ENCODE measurements at regions not wholly inside any gene's neighbourhood (a gene's known extent, or its start where the extent isn't known, plus 50 kb on each side); places are given as distances from the start of the nearest gene placed in this dataset.

DNA sequence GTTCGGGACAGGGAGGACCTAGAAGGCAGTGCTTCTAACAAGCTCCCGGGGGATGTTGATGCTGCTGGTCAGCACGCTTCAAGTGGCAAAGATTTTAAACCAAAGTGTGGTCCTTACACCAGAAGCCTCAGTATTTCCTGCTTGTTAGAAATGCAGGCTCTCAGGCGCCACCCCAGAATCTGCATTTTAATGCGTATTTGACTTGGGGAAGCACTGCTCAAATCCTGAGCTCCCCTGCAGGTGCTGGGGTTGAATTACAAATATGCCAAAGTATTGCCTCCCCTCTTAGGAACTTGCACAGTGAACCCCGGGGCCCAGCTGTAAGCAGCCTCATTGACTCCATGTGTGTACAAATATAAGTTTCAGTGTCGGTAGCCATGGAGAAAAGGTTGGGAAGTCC lies 70.8 kb upstream of the RAI2 start:
- TF ChIP-seq, protein P1, sequence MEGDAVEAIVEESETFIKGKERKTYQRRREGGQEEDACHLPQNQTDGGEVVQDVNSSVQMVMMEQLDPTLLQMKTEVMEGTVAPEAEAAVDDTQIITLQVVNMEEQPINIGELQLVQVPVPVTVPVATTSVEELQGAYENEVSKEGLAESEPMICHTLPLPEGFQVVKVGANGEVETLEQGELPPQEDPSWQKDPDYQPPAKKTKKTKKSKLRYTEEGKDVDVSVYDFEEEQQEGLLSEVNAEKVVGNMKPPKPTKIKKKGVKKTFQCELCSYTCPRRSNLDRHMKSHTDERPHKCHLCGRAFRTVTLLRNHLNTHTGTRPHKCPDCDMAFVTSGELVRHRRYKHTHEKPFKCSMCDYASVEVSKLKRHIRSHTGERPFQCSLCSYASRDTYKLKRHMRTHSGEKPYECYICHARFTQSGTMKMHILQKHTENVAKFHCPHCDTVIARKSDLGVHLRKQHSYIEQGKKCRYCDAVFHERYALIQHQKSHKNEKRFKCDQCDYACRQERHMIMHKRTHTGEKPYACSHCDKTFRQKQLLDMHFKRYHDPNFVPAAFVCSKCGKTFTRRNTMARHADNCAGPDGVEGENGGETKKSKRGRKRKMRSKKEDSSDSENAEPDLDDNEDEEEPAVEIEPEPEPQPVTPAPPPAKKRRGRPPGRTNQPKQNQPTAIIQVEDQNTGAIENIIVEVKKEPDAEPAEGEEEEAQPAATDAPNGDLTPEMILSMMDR (IDR thresholded peaks at IDR 0.05), result no peak
- no peak for TF ChIP-seq POLR2A (IDR thresholded peaks at IDR 0.05)

All from adrenal gland (tissue), 5 donors.